GM21825 (cell line): ENCODE measurements at regions not wholly inside any gene's neighbourhood (a gene's known extent, or its start where the extent isn't known, plus 50 kb on each side); places are given as distances from the start of the nearest gene placed in this dataset.

Experiments
- ATAC-seq: cut with Tn5 transposase; IDR thresholded peaks from one replicate; pipeline ENCODE4 v1.9.1; 2021; ENCODE audit warnings: mild to moderate bottlenecking, moderate library complexity; ENCODE audit not compliant: unreplicated experiment

DNA sequence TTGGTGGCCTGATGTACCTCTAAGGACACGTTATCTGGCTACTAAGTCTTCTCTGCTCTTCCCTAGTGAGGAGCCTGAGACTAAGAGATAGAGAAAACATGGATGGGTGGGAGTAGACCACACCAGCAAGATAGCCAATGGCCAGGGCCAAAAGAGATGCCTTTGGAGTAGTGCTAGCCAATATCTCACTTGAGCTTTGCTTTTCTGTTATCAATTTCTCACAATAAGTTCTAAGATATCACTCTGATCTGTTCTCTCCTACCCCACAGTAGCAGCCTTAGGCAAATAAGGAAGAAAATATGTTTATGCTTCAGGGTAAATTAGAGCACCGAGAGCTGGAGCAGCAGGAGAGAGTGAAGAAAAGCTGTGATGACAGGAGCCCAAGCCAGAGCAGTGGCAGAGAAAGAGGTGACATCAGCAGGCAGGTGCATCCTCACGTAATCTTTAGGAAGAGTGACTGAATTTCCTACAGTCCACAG, 343.9 kb upstream of the NOCT start:
- ATAC-seq = no peak

GRCh38 chr4:138671106-138671505, 344.5 kb upstream of the NOCT start:
- ATAC-seq = no peak

- no peak for ATAC-seq
These were observed 344.9 kb upstream of the NOCT start for GRCh38 chr4:138670681-138671080.

DNA sequence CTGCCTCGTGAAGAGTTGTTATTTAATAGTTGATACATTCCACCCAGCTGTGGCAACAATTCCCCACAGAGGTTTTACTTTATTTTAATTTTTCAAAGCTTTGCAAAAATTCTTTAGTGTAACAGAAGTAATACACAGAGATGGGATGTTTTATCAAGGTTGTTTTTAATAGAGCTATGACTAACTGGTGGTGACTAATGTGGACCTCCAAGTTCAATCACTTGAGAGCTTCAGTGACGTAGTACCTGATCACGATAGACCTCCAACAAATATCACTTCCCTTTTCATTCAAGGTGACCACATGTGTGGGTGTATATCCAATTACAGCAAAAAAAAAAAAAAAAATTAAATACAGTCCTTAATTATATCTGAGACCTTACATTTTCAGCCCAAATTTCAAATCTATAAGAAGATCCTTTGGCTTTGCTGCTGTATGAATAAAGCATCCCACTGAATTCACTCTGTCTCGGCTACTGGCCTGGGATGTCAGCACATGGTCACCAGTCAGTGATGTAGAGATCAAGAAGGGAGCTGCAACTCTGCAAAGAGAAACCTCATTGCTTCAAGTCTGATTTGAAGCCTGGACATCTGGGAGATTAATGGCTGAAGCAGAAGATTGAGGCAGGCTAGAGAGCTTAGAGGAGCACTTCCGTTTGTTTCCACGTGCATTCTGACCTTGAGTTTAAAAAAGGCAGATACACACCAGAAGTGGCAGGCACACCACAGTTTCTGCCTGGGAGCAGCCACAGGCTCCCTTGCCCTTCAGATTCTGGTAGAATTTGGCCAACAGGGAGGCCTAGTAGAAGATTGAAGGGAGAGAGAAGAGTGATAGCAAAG, 345.9 kb upstream of the NOCT start:
- no peak for ATAC-seq

DNA sequence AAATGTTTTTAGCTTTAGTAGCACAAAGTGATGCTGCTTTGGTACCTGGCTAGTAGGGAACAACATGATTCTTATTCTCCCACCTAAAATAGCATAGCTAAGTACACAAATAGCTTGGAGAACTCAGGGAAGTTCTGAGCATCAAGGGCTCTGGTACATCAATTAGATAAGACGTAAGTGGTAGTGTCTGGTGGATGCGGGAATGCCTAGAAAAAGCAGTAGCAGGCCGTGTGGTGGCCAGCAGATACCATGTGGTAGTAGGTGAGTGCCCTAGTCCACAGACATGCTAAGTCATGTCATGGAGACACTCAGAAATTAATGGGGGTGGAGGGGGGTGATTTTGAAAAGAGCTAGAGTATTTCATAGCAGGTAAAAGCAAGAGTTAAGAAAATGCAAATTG, 347.3 kb upstream of the NOCT start:
- ATAC-seq = no peak

DNA sequence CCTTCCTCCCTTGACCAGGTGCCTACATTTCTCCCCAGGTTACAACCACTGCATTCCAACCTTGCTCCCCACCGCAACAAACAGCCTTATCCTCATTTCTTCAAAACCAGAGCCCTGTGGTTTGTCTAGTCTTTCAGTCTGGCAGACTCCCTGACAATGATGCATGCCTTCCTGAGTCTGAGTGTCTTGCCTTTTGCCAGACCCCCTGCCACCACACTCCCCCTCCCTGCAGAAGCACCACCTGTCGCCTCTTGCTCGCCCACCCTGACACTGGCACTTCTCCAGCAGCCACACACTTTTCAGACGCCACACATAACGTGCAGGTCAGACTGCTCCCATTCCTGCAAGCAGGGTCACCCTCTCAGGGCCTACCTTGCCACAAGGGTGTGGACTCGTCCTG, 349.2 kb upstream of the NOCT start:
- no peak for ATAC-seq

DNA sequence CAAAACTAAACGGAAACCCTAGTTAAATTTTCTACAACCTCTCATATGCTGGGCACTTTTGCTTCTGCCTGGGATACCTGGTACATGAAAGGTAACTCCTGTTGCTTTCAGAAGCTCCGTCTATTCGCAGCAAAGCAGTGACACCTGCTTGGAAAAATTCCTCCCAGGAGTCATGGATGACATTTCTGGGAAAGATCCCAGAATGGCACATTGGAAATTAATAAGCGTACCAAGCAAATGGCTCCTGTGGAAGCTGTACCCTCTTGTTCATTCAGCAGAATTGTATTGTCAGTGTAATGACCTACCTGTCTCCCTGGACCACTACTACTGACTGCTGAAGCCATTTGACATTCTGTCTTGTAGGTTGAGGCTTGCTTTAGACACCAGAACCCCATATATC, 349.7 kb upstream of the NOCT start:
- ATAC-seq = no peak

- ATAC-seq = no peak
These were observed 351.7 kb upstream of the NOCT start for GRCh38 chr4:138663883-138664282.

- no peak for ATAC-seq
These were observed 355.7 kb upstream of the NOCT start for GRCh38 chr4:138659812-138660316.

DNA sequence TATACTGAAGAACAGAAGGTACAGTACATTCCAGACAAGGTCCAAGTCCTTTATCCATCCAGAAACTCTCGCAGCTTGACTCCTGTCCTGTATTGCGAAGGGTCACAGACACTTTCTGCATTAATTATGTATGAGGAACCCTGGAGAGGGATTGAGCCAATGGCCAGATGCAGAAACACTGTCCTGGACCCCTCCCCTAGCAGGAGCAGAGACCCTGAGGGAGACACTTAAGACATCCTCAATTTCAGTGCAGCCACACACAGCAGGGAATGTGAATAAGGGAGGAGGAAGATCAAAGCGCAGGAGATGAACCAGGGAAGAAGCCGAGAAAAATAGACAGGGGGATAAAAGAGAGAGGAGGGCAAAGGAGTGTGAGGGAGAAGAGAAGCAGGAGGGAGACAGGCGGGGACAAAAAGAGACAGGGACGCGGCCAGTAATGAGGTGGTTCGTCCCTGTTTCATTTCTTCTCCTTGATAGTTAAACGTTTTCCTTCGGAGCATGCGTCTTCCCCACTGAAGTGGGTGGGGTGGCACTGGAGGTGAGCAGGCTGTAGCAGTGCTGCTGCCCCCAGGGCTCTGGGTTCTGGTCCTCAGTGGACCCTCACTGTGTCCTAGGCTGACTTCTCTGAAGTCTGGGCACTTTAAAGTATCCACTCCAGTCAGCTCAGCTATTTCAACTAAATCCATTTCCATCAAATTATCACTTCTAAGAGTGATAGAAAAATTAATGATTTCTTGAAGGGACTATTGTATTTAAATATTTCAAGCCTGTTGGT, 356.4 kb upstream of the NOCT start:
- ATAC-seq = no peak

- no peak for ATAC-seq
These were observed 357.1 kb upstream of the NOCT start for GRCh38 chr4:138658518-138658917.

GRCh38 chr4:138656990-138657389, 358.6 kb upstream of the NOCT start:
- no peak for ATAC-seq

- ATAC-seq = no peak
These were observed 359.6 kb upstream of the NOCT start for GRCh38 chr4:138655985-138656384.

- ATAC-seq = no peak
These were observed 360.3 kb upstream of the NOCT start for GRCh38 chr4:138655286-138655685.

DNA sequence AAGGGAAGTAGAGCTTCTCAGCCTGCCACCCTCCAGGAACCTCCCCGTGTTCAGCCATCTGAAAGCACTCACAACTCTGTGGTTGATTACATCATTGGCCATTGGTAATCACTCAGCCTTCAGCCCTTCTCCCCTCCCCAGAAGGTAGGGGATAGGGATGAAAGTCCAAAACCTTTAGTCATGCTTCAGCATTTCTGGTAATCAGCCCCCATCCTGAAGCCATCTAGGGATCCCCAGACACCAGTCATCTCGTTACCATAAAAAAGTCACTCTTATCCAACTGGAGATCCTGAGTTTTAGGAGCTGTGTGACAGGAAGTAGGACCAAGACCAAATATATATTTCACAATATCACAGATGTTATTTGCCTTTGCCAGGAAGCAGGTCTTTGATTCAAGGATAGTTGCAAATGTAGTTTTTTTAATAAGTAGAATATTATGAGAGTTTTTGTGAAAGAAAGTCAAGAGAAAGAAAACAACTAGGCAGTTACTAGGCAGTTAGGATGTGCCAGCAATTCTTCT, 364.6 kb upstream of the NOCT start:
- peak; percentile 70 for ATAC-seq

GRCh38 chr4:138650495-138650894, 365.1 kb upstream of the NOCT start:
- ATAC-seq = no peak

DNA sequence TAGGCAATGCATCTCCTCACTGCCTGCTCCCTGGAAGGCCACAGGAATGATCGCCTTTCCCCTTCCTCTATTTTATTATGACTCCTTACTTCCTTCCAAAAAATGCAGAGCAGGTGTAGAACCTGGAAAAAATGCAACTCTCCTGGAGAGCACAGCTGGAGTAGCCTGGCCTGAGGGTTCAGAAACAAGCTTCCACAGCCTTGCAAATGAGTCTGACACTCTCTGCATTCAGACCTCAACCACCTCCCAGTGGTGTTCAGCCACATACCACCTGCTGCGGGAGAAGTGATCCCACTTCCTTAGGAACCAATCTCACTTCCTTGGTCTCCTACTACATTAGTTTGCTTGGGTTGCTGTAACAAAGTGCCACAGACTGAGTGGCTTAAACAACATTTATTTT, 368.1 kb upstream of the NOCT start:
- no peak for ATAC-seq

DNA sequence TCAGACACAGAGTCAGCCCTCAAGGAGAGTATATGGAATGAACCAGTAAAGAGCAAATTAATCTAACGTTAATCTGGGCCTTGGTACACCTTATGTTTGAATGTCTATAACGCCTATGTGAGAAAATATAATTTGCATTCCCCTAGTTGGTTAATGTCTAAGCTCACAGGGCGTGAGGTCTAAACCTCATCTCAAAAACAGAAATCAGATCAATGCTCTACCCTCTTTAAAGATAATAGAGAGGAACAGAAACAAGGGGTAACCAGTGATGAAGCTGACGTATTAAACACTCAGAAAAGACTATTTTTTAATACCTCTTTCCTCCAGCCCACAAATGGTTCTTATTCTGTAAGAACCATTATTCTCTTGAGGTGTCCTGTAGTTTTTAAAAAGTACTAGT, 369.2 kb upstream of the NOCT start:
- no peak for ATAC-seq

- ATAC-seq = no peak
These were observed 370.3 kb upstream of the NOCT start for GRCh38 chr4:138645289-138645688.

GRCh38 chr4:138644322-138644721, 371.3 kb upstream of the NOCT start:
- no peak for ATAC-seq

GRCh38 chr4:138643827-138644226, 371.8 kb upstream of the NOCT start:
- ATAC-seq = no peak
